H9 (cell line): ENCODE measurements at regions not wholly inside any gene's neighbourhood (a gene's known extent, or its start where the extent isn't known, plus 50 kb on each side); places are given as distances from the start of the nearest gene placed in this dataset.

Experiments
- DNase-seq: peaks from one replicate; pipeline ENCODE4 v3.0.0-alpha.2; 2017
- H2AFZ ChIP-seq: one replicate; pipeline ENCODE4 v1.6.1; 2013; ENCODE audit warnings: mild to moderate bottlenecking, low read length, control low read depth, moderate library complexity
- H2AK5ac ChIP-seq: 2 replicates; pipeline ENCODE4 v1.6.1; 2013; ENCODE audit warnings: low read length, control low read depth, mixed read lengths; ENCODE audit not compliant: insufficient read length
- H2BK120ac ChIP-seq: one replicate; pipeline ENCODE4 v1.6.1; 2013; ENCODE audit warnings: low read depth, mild to moderate bottlenecking, low read length, control low read depth, inconsistent platforms; ENCODE audit not compliant: poor library complexity, severe bottlenecking
- H2BK12ac ChIP-seq: 2 replicates; pipeline ENCODE4 v1.6.1; 2013; ENCODE audit warnings: low read length, control low read depth, mixed read lengths, low read depth; ENCODE audit not compliant: insufficient read length
- H2BK15ac ChIP-seq: 2 replicates; pipeline ENCODE4 v1.6.1; 2013; ENCODE audit warnings: low read depth, low read length, control low read depth
- H2BK20ac ChIP-seq: one replicate; pipeline ENCODE4 v1.6.1; 2013; ENCODE audit warnings: low read depth, mild to moderate bottlenecking, low read length, control low read depth, inconsistent platforms; ENCODE audit not compliant: poor library complexity, severe bottlenecking
- H2BK5ac ChIP-seq: 2 replicates; pipeline ENCODE4 v1.6.1; 2013; ENCODE audit warnings: low read length, control low read depth, mixed read lengths; ENCODE audit not compliant: insufficient read length
- H3K14ac ChIP-seq: 2 replicates; pipeline ENCODE4 v1.6.1; 2013; ENCODE audit warnings: low read length, control low read depth; ENCODE audit not compliant: insufficient read depth
- H3K18ac ChIP-seq: 2 replicates; pipeline ENCODE4 v1.6.1; 2013; ENCODE audit warnings: low read depth, mild to moderate bottlenecking, mixed read lengths, low read length, control low read depth; ENCODE audit not compliant: insufficient read length
- H3K23ac ChIP-seq: 2 replicates; pipeline ENCODE4 v1.6.1; 2013; ENCODE audit warnings: low read length, control low read depth, mixed read lengths, low read depth; ENCODE audit not compliant: insufficient read length
- H3K23me2 ChIP-seq: 2 replicates; pipeline ENCODE4 v1.6.1; 2013; ENCODE audit warnings: low read depth, mild to moderate bottlenecking, mixed read lengths, low read length, control low read depth; ENCODE audit not compliant: insufficient read length, poor library complexity, severe bottlenecking
- H3K27ac ChIP-seq: 2 replicates; pipeline ENCODE4 v1.5.1; 2013; ENCODE audit warnings: low read length, control low read depth, mixed read lengths, low read depth; ENCODE audit not compliant: insufficient read length
- H3K27me3 ChIP-seq: 2 replicates; pipeline ENCODE4 v1.6.1; 2013; ENCODE audit warnings: low read length, control low read depth, inconsistent platforms; ENCODE audit not compliant: insufficient read depth
- H3K4ac ChIP-seq: 2 replicates; pipeline ENCODE4 v1.6.1; 2013; ENCODE audit warnings: low read depth, mild to moderate bottlenecking, control low read depth, inconsistent platforms, low read length, moderate library complexity
- H3K4me1 ChIP-seq: 2 replicates; pipeline ENCODE4 v1.6.1; 2013; ENCODE audit warnings: low read length, control low read depth, inconsistent platforms; ENCODE audit not compliant: insufficient read depth
- H3K4me2 ChIP-seq: 2 replicates; pipeline ENCODE4 v1.6.1; 2013; ENCODE audit warnings: low read length, control low read depth, mixed read lengths; ENCODE audit not compliant: insufficient read length, insufficient read depth
- H3K56ac ChIP-seq: 2 replicates; pipeline ENCODE4 v1.6.1; 2013; ENCODE audit warnings: low read depth, mild to moderate bottlenecking, mixed read lengths, low read length, control low read depth; ENCODE audit not compliant: insufficient read length
- H3K79me1 ChIP-seq: 2 replicates; pipeline ENCODE4 v1.6.1; 2013; ENCODE audit warnings: low read depth, mild to moderate bottlenecking, moderate library complexity, low read length, control low read depth, inconsistent platforms; ENCODE audit not compliant: insufficient read depth, poor library complexity, severe bottlenecking
- H3K79me2 ChIP-seq: 2 replicates; pipeline ENCODE4 v1.6.1; 2013; ENCODE audit warnings: low read length, control low read depth, inconsistent platforms; ENCODE audit not compliant: insufficient read depth
- H3K9ac ChIP-seq: 2 replicates; pipeline ENCODE4 v1.6.1; 2013; ENCODE audit warnings: low read length, control low read depth, mixed read lengths; ENCODE audit not compliant: insufficient read length; ENCODE audit errors: extremely low read depth
- H3K9me3 ChIP-seq: one replicate; pipeline ENCODE4 v1.6.1; 2013; ENCODE audit warnings: low read depth, low read length, inconsistent platforms; ENCODE audit not compliant: control insufficient read depth
- H3T11ph ChIP-seq: one replicate; pipeline ENCODE4 v1.6.1; 2013; ENCODE audit warnings: mild to moderate bottlenecking, low read length, control low read depth, inconsistent platforms
- H4K20me1 ChIP-seq: one replicate; pipeline ENCODE4 v1.6.1; 2013; ENCODE audit not compliant: control insufficient read depth, insufficient read length, insufficient read depth
- H4K5ac ChIP-seq: 2 replicates; pipeline ENCODE4 v1.6.1; 2013; ENCODE audit warnings: low read depth, mild to moderate bottlenecking, mixed read lengths, low read length, control low read depth; ENCODE audit not compliant: insufficient read length
- H4K8ac ChIP-seq: replicated peaks from 2 replicates; pipeline ENCODE4 v1.6.1; 2013; ENCODE audit warnings: low read length, control low read depth, mixed read lengths, low read depth; ENCODE audit not compliant: insufficient read length
- H4K91ac ChIP-seq: 2 replicates; pipeline ENCODE4 v1.6.1; 2013; ENCODE audit warnings: low read depth, mild to moderate bottlenecking, moderate library complexity, mixed read lengths, low read length, control low read depth; ENCODE audit not compliant: insufficient read length
- H3K27ac Mint-ChIP-seq, 3 experiments: 2 replicates in 2 of 3; 3 replicates in 1 of 3; pipeline ENCODE4 v1.8.0; 2020 to 2021; ENCODE audit warnings: mixed read lengths in 3 of 3, mild to moderate bottlenecking in 1 of 3, moderate library complexity in 1 of 3
- H3K27me3 Mint-ChIP-seq: 2 replicates; pipeline ENCODE4 v1.8.0; 2021; ENCODE audit warnings: low read depth, mild to moderate bottlenecking, moderate library complexity, mixed read lengths
- H3K36me3 Mint-ChIP-seq, 3 experiments: 2 replicates in 2 of 3; 3 replicates in 1 of 3; pipeline ENCODE4 v1.8.0; 2020 to 2021; ENCODE audit warnings: low read depth in 3 of 3, mixed read lengths in 3 of 3; ENCODE audit not compliant: insufficient read depth in 1 of 3
- H3K4me1 Mint-ChIP-seq, 2 experiments: 2 replicates each; pipeline ENCODE4 v1.8.0; 2020; ENCODE audit warnings: mixed read lengths in 2 of 2
- H3K4me3 Mint-ChIP-seq, 2 experiments: 2 replicates in 1 of 2; 3 replicates in 1 of 2; pipeline ENCODE4 v1.8.0; 2020 to 2021; ENCODE audit warnings: mild to moderate bottlenecking in 2 of 2, mixed read lengths in 2 of 2, moderate library complexity in 1 of 2
- H3K9me3 Mint-ChIP-seq, 2 experiments: 2 replicates in 1 of 2; 3 replicates in 1 of 2; pipeline ENCODE4 v1.8.0; 2020; ENCODE audit warnings: mild to moderate bottlenecking in 2 of 2, mixed read lengths in 2 of 2, moderate library complexity in 1 of 2
- WGBS: extraction: QIAGEN DNeasy Blood & Tissue Kit; methylation state at CpG from one replicate; pipeline ENCODE4 v1.1.7; 2013; ENCODE audit warnings: missing lambda C conversion rate, low lambda C conversion rate, mixed read lengths; ENCODE audit not compliant: insufficient read length; ENCODE audit errors: extremely low coverage; 5-methylcytosine and 5-hydroxymethylcytosine counted together
- TF ChIP-seq, protein P1 (sequence below): fragments of 200-600 bp; sonication (generic); conservative IDR thresholded peaks from 3 replicates; pipeline ENCODE4 v1.8.0; 2021; ENCODE audit warnings: antibody characterized with exemption, mild to moderate bottlenecking

DNA sequence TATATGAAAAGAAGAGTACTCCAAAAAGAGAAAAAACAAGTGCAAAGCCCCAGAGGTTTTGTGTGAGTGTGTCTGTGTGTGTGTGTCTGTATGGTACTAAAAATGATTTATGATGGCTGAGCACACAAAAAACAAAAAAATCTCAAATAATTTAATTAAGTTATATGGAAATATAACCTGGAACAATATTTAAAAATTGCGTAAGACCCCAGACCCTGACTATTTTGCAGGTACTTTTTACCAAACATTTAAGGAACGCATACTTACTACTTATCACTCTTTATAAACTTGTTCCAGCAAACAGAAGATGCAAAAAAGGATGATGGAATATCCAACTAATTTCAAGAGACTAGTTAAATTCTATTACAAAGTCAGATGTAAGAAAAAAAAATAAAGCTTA lies 317.4 kb upstream of the KCNH7 start:
- no peaks in the 10 kb centered on the region for H3K4me1 Mint-ChIP-seq
- H3K4me3 Mint-ChIP-seq = no peak overlapping the region
- H3K56ac ChIP-seq = no peak overlapping the region
- TF ChIP-seq, protein P1, sequence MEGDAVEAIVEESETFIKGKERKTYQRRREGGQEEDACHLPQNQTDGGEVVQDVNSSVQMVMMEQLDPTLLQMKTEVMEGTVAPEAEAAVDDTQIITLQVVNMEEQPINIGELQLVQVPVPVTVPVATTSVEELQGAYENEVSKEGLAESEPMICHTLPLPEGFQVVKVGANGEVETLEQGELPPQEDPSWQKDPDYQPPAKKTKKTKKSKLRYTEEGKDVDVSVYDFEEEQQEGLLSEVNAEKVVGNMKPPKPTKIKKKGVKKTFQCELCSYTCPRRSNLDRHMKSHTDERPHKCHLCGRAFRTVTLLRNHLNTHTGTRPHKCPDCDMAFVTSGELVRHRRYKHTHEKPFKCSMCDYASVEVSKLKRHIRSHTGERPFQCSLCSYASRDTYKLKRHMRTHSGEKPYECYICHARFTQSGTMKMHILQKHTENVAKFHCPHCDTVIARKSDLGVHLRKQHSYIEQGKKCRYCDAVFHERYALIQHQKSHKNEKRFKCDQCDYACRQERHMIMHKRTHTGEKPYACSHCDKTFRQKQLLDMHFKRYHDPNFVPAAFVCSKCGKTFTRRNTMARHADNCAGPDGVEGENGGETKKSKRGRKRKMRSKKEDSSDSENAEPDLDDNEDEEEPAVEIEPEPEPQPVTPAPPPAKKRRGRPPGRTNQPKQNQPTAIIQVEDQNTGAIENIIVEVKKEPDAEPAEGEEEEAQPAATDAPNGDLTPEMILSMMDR = no peak
- no peak overlapping the region for H4K5ac ChIP-seq
- H3K4me2 ChIP-seq = no peak overlapping the region
- no peak overlapping the region for H4K8ac ChIP-seq
- no peak overlapping the region for H3K9ac ChIP-seq
- no peak overlapping the region for H2AK5ac ChIP-seq
- no peak overlapping the region for H3K27ac Mint-ChIP-seq
- H3T11ph ChIP-seq = no peak overlapping the region
- no peak overlapping the region for H2BK5ac ChIP-seq
- no peak overlapping the region for H2BK15ac ChIP-seq
- H4K20me1 ChIP-seq = no peaks in the 10 kb centered on the region
- H3K36me3 Mint-ChIP-seq = no peaks in the 10 kb centered on the region
- no peak overlapping the region for H3K14ac ChIP-seq
- no peak overlapping the region for H3K27ac ChIP-seq
- no peaks in the 10 kb centered on the region for H3K79me1 ChIP-seq
- no peaks in the 10 kb centered on the region for H3K9me3 Mint-ChIP-seq
- H3K9me3 ChIP-seq = no peaks in the 10 kb centered on the region
- no peak overlapping the region for H2BK20ac ChIP-seq
- H4K91ac ChIP-seq = no peak overlapping the region
- no peaks in the 10 kb centered on the region for H3K27me3 ChIP-seq
- no peaks in the 10 kb centered on the region for H3K4me1 ChIP-seq
- no CpG with 5 or more reads among the region's 2 CpGs for WGBS
- no peaks in the 10 kb centered on the region for H3K79me2 ChIP-seq
- no peak overlapping the region for H3K18ac ChIP-seq
- no peaks in the 10 kb centered on the region for H3K27me3 Mint-ChIP-seq
- DNase-seq = no peak
- H3K4ac ChIP-seq = no peak overlapping the region
- no peaks in the 10 kb centered on the region for H3K23me2 ChIP-seq
- H2BK12ac ChIP-seq = no peak overlapping the region
- no peak overlapping the region for H2BK120ac ChIP-seq
- no peak overlapping the region for H3K23ac ChIP-seq
- no peak overlapping the region for H2AFZ ChIP-seq
